Hepatocyte (in vitro differentiated cells): ENCODE measurements at regions not wholly inside any gene's neighbourhood (a gene's known extent, or its start where the extent isn't known, plus 50 kb on each side); places are given as distances from the start of the nearest gene placed in this dataset.

Experiments used
- DNase-seq: peaks from one replicate; pipeline ENCODE4 v3.0.0-alpha.2; 2016; ENCODE audit warnings: low spot score
- H2AFZ ChIP-seq: fragments of 200-600 bp; sonication (generic); 2 replicates; pipeline ENCODE4 v1.6.0; 2016; ENCODE audit warnings: antibody characterized with exemption, mild to moderate bottlenecking
- H3K27ac ChIP-seq: fragments of 200-600 bp; sonication (generic); 2 replicates; pipeline ENCODE4 v1.5.1; 2016; ENCODE audit warnings: mild to moderate bottlenecking
- H3K27me3 ChIP-seq: fragments of 200-600 bp; sonication (generic); 2 replicates; pipeline ENCODE4 v1.6.1; 2016
- H3K36me3 ChIP-seq: fragments of 200-600 bp; sonication (generic); replicated peaks from 2 replicates; pipeline ENCODE4 v1.5.1; 2016; ENCODE audit warnings: low read depth; ENCODE audit not compliant: insufficient read depth
- H3K4me1 ChIP-seq: fragments of 200-600 bp; sonication (generic); 2 replicates; pipeline ENCODE4 v1.5.1; 2016; ENCODE audit warnings: mild to moderate bottlenecking, moderate library complexity; ENCODE audit not compliant: insufficient read depth
- H3K4me2 ChIP-seq: fragments of 200-600 bp; sonication (generic); 2 replicates; pipeline ENCODE4 v1.6.0; 2016
- H3K4me3 ChIP-seq: fragments of 200-600 bp; sonication (generic); 2 replicates; pipeline ENCODE4 v1.5.1; 2016; ENCODE audit warnings: mild to moderate bottlenecking
- H3K79me2 ChIP-seq: fragments of 200-600 bp; sonication (generic); 2 replicates; pipeline ENCODE4 v1.6.0; 2017; ENCODE audit warnings: mild to moderate bottlenecking
- H3K9me2 ChIP-seq: fragments of 200-600 bp; sonication (generic); replicated peaks from 2 replicates; pipeline ENCODE4 v1.6.0; 2017; ENCODE audit warnings: mild to moderate bottlenecking; ENCODE audit not compliant: insufficient read depth
- H3K9me3 ChIP-seq: fragments of 200-600 bp; sonication (generic); 2 replicates; pipeline ENCODE4 v1.5.1; 2016; ENCODE audit warnings: low read depth, mild to moderate bottlenecking
- H4K20me1 ChIP-seq: fragments of 200-600 bp; sonication (generic); 2 replicates; pipeline ENCODE4 v1.6.0; 2016; ENCODE audit warnings: mild to moderate bottlenecking; ENCODE audit not compliant: insufficient read depth, poor library complexity, severe bottlenecking
- EZH2 ChIP-seq: fragments of 200-600 bp; sonication (generic); IDR thresholded peaks from 2 replicates; pipeline ENCODE4 v1.6.1; 2016; ENCODE audit warnings: antibody characterized with exemption, mild to moderate bottlenecking, borderline replicate concordance
- EZH2phosphoT487 ChIP-seq: fragments of 200-600 bp; sonication (generic); IDR thresholded peaks from one replicate; pipeline ENCODE4 v1.6.1; 2018; ENCODE audit warnings: antibody characterized with exemption, mild to moderate bottlenecking, low read depth, moderate library complexity; ENCODE audit not compliant: unreplicated experiment, severe bottlenecking
- WGBS: methylation state at CpG from one replicate; pipeline ENCODE4 v1.1.6; 2016; ENCODE audit warnings: low lambda C conversion rate; ENCODE audit errors: missing lambda C conversion rate; 5-methylcytosine and 5-hydroxymethylcytosine counted together
- TF ChIP-seq, protein P1 (sequence below): fragments of 200-600 bp; sonication (generic); IDR thresholded peaks from 2 replicates; pipeline ENCODE4 v1.5.1; 2016; ENCODE audit warnings: antibody characterized with exemption, mild to moderate bottlenecking; ENCODE audit not compliant: poor library complexity

DNA sequence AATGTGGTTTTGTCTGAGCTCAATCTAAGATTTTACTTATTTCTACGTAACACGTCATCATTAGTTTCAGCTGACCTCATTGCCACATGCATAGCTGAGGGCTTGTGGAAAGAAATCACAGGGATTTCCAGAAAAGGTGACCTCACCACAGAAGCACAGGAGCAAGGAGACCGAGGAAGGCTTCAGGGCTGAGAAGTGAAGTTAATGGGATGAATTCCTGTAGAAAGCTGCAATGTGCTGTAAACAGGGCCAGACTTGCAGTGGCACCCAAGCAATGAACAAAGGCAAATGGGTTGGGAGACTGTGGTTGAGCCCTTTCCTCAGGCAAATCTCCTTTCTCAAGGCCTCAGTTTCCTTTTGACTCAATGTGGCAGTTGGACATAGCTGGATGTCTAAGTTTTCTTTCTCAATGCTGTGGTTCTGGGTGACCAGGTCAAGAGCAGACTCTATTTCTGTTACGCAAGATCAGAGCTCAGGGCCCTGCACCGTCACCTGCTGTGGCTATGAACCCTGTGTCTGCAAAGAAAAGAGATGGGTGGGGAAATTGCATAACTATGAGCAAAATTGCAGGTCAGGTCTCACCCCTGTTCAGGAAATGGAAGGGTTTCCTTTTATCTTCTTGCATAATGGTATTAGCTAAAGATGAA is 252.2 kb upstream of the TBL1XR1 start:
- DNase-seq: peak; percentile 44
- H3K27me3 ChIP-seq: no peaks in the 10 kb centered on the region
- TF ChIP-seq EZH2: no peak
- TF ChIP-seq EZH2phosphoT487: no peak
- no peak overlapping the region for H3K4me2 ChIP-seq
- H3K79me2 ChIP-seq: no peaks in the 10 kb centered on the region
- peak overlapping the region; percentile 73 for H3K27ac ChIP-seq
- peaks cover 22% of the 10 kb centered on the region for H3K4me1 ChIP-seq
- no peaks in the 10 kb centered on the region for H3K36me3 ChIP-seq
- 79% methylated on average over 5 of the region's 5 CpGs for WGBS
- H4K20me1 ChIP-seq: no peaks in the 10 kb centered on the region
- no peak overlapping the region for H3K4me3 ChIP-seq
- no peak overlapping the region for H2AFZ ChIP-seq
- H3K9me3 ChIP-seq: no peaks in the 10 kb centered on the region
- H3K9me2 ChIP-seq: no peaks in the 10 kb centered on the region

DNA sequence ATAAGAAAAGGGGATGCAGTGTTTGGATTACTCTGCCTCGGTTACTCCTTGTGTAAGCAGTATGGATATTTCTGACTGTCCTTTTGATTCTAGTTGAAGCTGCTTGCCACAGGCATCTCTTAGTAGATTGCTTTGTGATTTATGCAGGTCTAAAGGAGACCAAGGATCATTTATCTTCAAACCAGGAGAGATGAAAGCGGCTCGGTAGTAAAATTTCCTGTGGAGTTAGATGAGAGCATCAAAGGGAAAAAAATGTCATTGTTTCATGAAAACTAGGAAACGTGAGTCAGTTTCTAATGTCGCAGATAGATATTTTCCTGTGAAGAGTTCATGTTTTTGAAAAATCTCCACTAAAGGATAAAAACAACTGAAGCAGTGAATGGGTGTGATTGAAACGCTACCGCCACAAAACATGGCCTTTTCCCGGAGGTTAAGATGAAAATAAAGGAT is 254.0 kb upstream of the TBL1XR1 start:
- peak overlapping the region; percentile 66 for H3K27ac ChIP-seq
- WGBS: 45% methylated on average over 8 of the region's 8 CpGs
- no peak for DNase-seq

DNA sequence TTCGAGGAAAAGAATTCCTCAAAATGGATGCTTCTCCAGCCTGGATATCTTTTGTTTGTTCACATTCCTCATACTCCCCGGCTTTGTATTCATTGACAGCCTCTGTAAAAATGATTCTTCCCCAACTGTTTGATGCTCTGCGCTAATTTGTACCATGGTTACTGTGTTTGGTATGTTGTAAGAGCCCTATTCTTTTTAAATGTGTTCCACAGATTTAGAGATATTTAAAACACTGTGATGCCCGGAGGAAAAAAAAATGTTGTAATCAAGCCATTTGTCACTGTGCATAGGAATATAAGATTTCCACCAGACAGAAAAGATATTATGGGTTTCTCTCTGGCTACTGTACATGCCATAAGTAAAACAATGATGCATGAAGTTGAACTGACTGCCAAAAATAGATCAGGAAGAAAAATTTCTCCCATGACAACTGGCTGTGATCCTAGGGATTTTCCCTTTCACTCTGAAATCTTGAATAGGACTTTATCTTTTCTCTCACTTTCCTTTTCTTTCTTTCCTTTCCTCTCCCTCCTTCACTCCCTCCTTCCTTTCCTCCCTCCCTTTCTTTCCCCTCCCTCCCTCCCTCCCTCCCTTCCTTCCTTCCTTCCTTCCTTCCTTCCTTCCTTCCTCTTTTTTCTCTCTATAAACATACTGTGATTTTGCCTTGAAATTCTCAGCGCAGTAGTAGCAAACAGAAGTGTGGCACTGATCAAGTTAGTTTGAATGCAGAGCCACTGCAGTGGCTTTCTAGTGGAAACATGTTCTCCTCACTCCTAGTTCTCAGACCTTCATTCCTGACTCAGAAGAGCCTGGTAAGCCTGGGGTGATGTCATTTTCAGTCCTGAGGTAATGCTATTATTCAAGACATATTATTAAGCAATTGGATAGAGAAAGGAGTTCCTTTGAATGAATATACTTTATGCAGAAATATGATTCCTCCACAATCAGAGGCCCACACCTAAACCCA is 254.9 kb upstream of the TBL1XR1 start:
- H3K9me2 ChIP-seq: no peaks in the 10 kb centered on the region
- peak overlapping the region; percentile 66 for H3K27ac ChIP-seq
- peak; percentile 63 for DNase-seq
- H3K9me3 ChIP-seq: no peaks in the 10 kb centered on the region
- H3K36me3 ChIP-seq: no peaks in the 10 kb centered on the region
- H2AFZ ChIP-seq: peak overlapping the region; percentile 73
- H3K4me3 ChIP-seq: no peak overlapping the region
- peak overlapping the region; percentile 50 for H3K4me2 ChIP-seq
- no peaks in the 10 kb centered on the region for H3K27me3 ChIP-seq
- WGBS: 46% methylated on average over 5 of the region's 5 CpGs
- peaks cover 14% of the 10 kb centered on the region for H3K4me1 ChIP-seq
- H3K79me2 ChIP-seq: no peaks in the 10 kb centered on the region
- TF ChIP-seq, protein P1, sequence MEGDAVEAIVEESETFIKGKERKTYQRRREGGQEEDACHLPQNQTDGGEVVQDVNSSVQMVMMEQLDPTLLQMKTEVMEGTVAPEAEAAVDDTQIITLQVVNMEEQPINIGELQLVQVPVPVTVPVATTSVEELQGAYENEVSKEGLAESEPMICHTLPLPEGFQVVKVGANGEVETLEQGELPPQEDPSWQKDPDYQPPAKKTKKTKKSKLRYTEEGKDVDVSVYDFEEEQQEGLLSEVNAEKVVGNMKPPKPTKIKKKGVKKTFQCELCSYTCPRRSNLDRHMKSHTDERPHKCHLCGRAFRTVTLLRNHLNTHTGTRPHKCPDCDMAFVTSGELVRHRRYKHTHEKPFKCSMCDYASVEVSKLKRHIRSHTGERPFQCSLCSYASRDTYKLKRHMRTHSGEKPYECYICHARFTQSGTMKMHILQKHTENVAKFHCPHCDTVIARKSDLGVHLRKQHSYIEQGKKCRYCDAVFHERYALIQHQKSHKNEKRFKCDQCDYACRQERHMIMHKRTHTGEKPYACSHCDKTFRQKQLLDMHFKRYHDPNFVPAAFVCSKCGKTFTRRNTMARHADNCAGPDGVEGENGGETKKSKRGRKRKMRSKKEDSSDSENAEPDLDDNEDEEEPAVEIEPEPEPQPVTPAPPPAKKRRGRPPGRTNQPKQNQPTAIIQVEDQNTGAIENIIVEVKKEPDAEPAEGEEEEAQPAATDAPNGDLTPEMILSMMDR: no peak
- TF ChIP-seq EZH2phosphoT487: no peak
- no peak for TF ChIP-seq EZH2
- H4K20me1 ChIP-seq: no peaks in the 10 kb centered on the region

More for the DNA sequence above, 254.0 kb upstream of the TBL1XR1 start:
- Histone ChIP-seq H3K9me3 (no peaks in the 10 kb centered on the region), H4K20me1 (no peaks in the 10 kb centered on the region), H3K4me1 (peaks cover 16% of the 10 kb centered on the region), H3K4me3 (no peak overlapping the region), H3K36me3 (no peaks in the 10 kb centered on the region), H3K4me2 (peak overlapping the region; percentile 50), H2AFZ (peak overlapping the region; percentile 73), H3K9me2 (no peaks in the 10 kb centered on the region), H3K27me3 (no peaks in the 10 kb centered on the region), H3K79me2 (no peaks in the 10 kb centered on the region)
- no peak for TF ChIP-seq EZH2phosphoT487

DNA sequence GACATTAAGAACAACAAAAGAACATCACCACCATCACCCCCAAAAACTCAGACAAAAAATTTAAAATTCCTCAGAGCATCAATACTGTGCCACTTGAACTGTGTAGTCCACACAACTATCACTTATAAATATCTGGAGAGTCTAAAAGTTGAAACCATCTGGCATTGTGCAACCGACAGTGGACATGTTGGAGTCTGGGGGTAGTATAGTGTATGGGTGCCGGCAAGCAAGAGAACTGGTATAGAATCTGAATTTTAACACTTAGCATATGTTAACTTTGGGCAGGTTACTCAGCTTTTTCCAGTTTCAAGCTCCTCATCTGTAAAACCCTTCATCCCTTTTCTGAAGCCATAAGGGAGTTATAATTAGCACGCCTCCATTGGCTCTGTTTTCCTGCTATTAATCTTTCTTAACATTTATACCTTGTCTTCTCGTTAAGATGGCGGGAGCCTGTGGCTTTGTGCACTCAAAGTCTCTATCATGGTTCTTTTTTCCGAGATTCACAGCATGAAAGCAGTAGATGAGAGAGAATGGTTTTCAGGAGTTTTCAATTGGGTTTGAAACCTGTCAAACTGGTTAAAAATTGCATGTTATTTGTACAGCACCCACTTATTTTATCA is 255.7 kb upstream of the TBL1XR1 start:
- H3K79me2 ChIP-seq: no peaks in the 10 kb centered on the region
- TF ChIP-seq EZH2: no peak
- TF ChIP-seq, protein P1: no peak
- no peak for TF ChIP-seq EZH2phosphoT487
- H4K20me1 ChIP-seq: no peaks in the 10 kb centered on the region
- H3K4me2 ChIP-seq: no peak overlapping the region
- H3K4me1 ChIP-seq: peaks cover 14% of the 10 kb centered on the region
- H2AFZ ChIP-seq: no peak overlapping the region
- no peaks in the 10 kb centered on the region for H3K9me3 ChIP-seq
- no peaks in the 10 kb centered on the region for H3K9me2 ChIP-seq
- H3K4me3 ChIP-seq: no peak overlapping the region
- no peaks in the 10 kb centered on the region for H3K36me3 ChIP-seq
- WGBS: 94% methylated on average over 6 of the region's 6 CpGs
- peak overlapping the region; percentile 28 for H3K27ac ChIP-seq
- H3K27me3 ChIP-seq: no peaks in the 10 kb centered on the region
- no peak for DNase-seq
